Fibroblast of gingiva (primary cell): ENCODE measurements at regions not wholly inside any gene's neighbourhood (a gene's known extent, or its start where the extent isn't known, plus 50 kb on each side); places are given as distances from the start of the nearest gene placed in this dataset.

Experiments used
- DNase-seq: peaks from one replicate; pipeline ENCODE4 v3.0.0-alpha.2; 2011; ENCODE audit warnings: low read depth

GRCh38 chr9:7984203-7984602, 184.6 kb upstream of the DMAC1 start:
- DNase-seq, result no peak

- DNase-seq, result no peak
Observed at GRCh38 chr9:7983490-7983889, 183.9 kb upstream of the DMAC1 start.

GRCh38 chr9:7982907-7983306, 183.3 kb upstream of the DMAC1 start:
- DNase-seq, result no peak

- no peak for DNase-seq
Observed at GRCh38 chr9:7980691-7981289, 181.2 kb upstream of the DMAC1 start.

DNA sequence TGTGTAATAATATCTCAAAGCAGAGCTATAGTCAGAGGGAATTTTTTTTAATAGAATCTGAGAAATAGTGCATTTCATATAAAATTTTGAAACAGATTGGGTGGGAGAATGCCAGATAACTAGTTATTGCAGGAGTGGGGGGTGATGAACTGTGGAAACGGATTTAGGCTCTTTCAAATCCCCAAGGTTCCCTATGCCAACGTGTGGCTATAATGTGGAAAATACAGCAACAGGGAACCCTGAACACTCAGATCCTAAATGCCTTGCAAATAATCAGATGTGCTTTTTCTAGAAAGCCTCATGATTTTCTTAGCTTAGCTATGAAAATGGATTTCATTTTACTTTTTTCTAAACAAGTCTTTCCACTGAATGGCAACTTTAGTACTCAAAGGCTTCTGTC, 180.5 kb upstream of the DMAC1 start:
- DNase-seq, result no peak

DNA sequence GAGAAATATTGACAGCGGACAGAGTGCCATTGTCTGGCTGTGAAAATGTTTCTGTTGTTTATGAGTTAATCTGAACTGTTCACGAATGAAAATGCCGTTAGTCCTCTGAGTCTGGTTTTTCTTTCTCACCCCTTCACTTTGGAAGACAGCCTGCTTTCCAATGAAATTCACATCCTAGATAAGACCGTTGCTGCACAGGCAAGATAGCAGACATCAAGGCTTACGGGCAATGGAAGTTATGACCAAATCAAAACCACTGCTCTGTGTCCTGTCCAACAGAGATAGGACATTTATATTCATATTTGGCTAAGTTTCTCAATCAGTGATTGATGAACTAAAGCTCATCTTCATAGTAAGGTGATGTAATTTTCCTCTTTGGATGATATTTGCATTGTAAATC, 180.0 kb upstream of the DMAC1 start:
- no peak for DNase-seq

GRCh38 chr9:7977586-7977985, 178.0 kb upstream of the DMAC1 start:
- DNase-seq, result no peak

GRCh38 chr9:7976856-7977255, 177.3 kb upstream of the DMAC1 start:
- DNase-seq, result no peak

- DNase-seq, result no peak
Observed at GRCh38 chr9:7976167-7976755, 176.7 kb upstream of the DMAC1 start.

GRCh38 chr9:7975336-7975735, 175.8 kb upstream of the DMAC1 start:
- DNase-seq, result no peak

GRCh38 chr9:7974335-7974960, 174.9 kb upstream of the DMAC1 start:
- no peak for DNase-seq

GRCh38 chr9:7973123-7973522, 173.5 kb upstream of the DMAC1 start:
- no peak for DNase-seq

- DNase-seq, result no peak
Observed at GRCh38 chr9:7970681-7971330, 171.2 kb upstream of the DMAC1 start.

- DNase-seq, result no peak
Observed at GRCh38 chr9:7968687-7969086, 169.1 kb upstream of the DMAC1 start.

- DNase-seq, result no peak
Observed at GRCh38 chr9:7967851-7968250, 168.3 kb upstream of the DMAC1 start.

GRCh38 chr9:7967093-7967827, 167.7 kb upstream of the DMAC1 start:
- no peak for DNase-seq

- no peak for DNase-seq
Observed at GRCh38 chr9:7965063-7965462, 165.5 kb upstream of the DMAC1 start.

DNA sequence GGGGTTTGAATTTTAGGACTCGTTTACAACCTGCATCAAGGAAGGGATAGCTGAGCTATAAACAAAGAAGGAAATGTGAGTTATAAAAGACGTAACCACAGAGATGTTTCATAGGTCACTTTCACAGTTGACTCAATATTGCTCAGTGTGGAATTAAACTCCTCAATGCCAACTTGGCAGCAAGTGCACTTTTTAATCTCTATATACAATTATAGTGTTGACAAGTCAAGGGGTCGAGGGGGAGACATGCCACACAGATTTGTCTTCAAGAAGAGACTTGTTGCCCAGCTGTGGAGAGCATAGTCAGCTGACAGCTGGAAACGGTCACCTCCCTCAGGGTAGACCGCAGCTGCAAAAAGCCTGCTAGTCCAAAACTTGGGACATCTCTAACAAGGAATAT, 163.4 kb upstream of the DMAC1 start:
- DNase-seq, result no peak

DNA sequence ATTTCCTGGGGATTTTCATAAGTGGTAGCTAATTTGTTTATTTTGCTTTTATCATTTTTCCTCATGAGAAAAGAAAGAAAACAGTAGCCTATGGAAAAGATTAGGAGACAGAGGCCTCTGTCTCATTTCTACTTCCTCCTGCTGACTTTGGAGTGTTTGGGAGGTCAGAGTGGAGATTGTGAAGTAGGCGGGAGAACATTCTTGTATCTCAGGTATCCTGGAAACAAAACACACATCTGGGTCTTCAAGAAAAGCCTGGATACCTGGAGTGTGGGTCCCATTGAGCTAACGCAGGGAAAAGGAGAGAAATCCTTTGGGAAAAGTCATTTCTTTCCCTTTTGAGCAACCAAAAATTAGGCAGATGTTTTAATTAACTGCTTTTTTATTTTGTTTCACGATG, 161.5 kb upstream of the DMAC1 start:
- DNase-seq, result no peak

- no peak for DNase-seq
Observed at GRCh38 chr9:7960320-7961050, 160.9 kb upstream of the DMAC1 start.

GRCh38 chr9:7957803-7958202, 158.2 kb upstream of the DMAC1 start:
- DNase-seq, result no peak

DNA sequence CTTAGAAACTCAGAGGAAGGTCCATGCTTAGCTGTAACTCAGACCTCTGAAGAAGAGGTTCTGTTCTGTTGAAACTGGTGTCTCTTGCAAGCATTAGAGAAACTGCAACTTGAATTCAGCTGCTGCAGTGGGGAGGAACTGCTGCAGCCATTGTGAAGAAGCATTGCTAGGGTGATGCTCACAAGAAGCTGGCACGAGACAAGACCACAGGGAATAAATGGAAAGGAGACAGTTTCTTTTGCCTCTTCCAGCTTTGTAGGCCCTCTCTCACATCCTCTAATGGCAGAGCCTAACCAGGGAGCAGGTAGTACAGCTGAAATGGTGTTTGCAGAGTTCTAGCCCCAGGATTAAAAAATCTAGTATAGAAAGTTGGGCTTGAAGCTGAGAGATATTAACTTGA, 148.0 kb upstream of the DMAC1 start:
- no peak for DNase-seq
